Fibroblast of skin of left quadriceps (primary cell): ENCODE measurements at regions not wholly inside any gene's neighbourhood (a gene's known extent, or its start where the extent isn't known, plus 50 kb on each side); places are given as distances from the start of the nearest gene placed in this dataset.
"Not testable (repeated sequence)": the region's sequence is repeated elsewhere in the genome, so short reads cannot be mapped to it uniquely, and the experiment has no call there.

Source experiments
- DNase-seq, 2 experiments: peaks; one replicate each; pipeline ENCODE4 v3.0.0-alpha.2; 2013; ENCODE audit warnings: low read depth in 2 of 2

DNA sequence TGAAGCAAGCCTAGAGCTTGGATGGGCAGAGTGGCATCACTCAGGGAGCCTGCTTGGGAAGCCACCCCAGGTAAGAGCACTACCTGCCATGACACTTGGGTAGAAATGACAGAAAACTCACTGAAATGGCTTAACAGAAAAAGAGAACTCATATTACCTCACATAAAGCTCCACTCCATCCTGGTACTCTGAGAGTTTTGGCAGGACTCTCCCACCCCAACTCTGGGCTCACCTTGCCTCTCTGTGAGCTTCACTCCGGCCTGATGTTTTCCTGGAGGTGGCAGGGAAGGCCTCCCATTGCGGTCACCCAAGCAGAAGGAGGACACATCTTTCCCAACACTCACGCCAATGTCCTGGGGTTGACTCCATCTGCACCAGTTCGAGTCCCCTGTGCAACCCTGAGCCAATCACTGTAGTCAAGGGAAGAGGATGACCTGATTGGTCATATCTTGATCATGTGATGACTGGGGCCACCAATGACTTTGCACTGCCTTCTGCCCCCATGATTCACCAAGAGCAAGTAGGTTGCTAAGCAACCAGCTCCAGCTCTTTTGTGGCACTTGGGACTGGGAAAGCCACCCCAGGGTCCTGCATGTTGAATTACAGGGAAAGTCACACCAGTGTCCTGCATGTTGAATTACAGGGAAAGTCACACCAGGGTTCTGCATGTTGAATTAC lies 446.1 kb upstream of the SULF2 start:
- DNase-seq, result no peak

DNA sequence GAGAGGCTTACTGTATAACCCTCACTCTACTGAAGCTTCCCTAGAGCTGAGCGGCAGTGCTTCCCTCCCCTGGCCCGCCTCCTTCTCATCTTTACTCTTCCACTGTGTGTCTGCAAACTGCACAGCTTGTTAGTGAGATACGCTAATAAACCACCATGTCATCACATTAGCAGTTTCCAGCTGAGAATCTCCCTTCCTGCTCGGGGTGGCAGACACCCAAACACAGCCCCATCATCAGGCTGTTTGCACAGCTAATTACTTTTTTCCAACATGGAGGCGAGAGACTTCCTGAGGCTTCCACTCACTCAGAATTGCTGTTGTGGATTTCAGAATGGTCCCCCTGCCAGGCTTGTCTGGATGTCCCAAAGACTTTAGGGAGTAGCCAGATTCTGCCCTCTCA lies 444.9 kb upstream of the SULF2 start:
- no peak for DNase-seq

DNA sequence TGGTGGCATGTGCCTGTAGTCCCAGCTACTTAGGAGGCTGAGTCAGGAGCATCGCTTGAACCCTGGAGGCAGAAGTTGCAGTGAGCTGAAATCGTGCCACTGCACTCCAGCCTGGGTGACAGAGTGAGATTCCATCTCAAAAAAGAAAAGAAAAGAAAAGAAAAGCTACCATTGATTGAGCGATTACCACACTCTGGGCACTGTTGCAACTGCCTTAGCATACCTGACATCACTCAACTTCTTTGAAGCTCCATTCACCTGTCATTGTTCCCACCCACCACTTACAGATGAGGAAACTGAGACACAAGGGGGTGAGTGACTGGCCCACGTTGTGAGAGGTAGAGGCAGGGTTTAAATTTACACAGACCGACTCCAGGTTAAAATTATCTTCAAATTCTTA lies 442.1 kb upstream of the SULF2 start:
- DNase-seq, result no peak

DNA sequence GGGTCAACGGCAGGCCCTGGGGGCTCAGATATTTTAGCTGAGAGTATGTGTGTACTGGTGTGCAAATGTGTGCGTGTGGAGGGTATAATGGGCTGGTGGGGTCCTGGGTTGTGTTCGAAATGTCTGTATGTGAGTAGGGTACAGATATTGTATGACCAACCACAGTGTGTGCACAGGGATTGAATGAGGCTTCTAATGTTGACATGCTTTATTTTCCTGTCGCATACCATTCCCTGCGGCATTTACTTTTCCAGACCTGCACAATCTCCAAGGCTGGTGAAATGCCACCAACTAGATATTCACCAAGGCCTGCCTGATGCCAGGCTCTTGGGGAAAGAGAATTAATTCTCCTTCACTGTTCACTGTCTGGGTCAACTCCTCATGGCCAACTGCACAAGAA lies 441.4 kb upstream of the SULF2 start:
- no peak for DNase-seq

DNA sequence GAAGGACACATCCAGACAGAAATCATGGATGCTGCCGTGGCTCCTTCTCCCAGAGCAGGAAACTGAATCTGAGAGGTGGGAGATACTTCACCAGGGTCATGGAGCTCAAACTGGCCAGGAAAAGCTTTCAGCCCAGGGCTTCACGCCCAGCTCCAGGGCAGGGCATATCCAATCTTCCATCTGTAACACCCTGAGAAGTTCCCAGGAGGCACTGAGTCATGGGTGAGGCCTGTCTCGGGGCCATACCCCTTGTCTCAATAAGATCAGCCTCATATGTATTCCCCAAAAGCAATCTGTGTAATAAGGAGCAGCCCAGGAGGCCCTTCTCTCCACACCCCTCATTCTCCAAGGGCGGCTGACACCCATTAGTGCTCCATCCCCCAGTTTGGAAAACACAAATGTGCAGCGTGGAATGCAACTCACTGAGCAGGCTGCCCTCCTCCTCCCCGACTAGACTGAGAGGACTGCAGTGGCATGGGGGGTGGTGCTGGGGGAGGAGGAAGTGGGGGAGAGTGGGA lies 439.3 kb upstream of the SULF2 start:
- DNase-seq, result no peak

DNA sequence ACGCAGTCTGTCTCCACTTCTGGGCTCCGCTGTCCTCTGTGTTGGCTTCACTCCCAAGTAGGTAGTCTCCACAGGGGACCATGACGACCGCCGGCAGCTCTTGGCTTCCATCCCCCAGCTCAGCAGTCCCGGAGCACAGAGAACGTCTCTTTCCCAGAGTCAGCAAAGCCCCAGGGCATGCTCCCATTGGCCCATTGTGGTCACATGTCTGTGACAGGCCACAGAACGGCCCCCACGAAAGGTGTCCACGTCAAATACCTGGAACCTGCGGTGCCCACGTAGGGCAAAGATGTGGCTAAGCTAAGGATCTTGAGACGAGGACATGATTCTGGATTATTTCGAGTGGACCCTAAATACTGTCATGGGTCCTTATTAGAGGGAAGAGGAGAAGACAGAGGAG lies 438.4 kb upstream of the SULF2 start:
- DNase-seq, result no peak

DNA sequence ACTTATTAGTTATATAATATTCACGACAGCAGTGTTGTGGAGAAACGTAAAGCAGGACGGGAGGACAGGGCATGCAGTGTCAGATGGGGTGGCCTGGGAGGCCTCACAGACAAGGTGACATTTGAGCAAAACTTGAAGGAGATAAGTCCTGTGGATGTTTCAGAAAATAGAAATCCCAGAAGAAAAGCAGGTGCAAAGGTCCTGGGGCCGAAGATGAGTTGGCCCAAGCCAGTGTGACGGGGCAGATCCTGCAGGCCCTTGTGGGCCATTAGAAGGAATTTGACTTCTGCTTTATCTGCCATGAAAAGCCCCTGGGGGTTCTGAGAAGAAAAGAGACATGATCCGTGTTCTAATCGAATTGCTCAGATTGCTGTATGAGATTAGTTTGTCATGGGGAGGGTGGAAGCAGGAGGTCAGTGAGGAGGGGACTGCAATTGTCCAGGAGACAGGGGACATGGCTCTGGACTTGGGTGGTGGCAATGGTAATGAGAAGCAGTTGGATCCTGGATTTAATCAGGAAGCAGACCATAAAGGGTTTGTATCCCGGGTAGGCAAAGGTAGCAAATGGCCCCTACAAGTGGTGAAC lies 437.4 kb upstream of the SULF2 start:
- no peak for DNase-seq

DNA sequence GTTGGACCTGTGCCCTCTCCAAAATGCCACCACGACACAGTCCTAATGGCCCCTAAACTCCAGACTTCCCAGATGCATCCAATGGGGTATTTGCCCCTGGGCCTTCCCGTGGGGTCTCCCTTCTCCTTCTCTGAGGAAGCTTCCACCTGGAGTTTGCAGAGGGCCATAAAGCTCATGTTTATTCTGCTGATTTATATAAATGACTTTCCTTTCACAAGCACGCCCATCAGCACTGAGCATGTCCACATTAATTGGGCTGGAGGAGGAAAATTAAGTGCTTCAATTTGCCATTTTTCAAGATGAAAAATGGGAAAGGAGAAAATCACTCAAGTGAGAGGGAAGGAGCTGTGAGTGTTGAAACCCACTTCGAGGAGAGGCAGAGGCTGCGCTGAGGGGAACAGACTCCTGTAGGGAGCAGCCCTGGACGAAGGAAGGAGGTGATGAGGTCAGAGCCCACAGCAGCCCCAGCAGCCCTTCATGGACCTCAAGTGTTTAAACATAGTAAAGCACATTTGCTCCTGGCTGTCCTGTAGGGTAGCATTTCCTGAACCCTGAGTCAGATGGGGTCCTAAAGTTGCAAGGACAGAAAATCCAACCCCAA lies 434.9 kb upstream of the SULF2 start:
- DNase-seq, result no peak

DNA sequence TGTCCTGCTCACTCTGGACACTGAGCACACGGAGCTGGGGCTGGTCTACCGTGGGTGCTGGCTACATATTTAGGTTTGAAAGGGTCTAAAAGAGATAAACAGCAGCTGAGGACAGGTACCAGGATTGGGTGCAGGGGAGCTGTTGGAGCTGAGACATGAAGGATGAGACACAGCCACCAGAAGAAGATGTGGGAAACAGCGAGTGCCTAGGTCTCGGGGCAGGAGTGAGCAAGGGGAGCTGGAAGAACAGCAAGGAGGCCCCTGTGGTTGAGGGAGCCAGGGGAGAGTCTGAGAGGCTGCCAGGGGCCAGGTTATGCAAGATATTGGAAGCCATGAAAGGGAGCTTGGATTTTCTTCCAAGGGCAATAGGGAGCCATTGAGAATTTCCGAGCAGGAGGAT lies 434.0 kb upstream of the SULF2 start:
- DNase-seq, result no peak

DNA sequence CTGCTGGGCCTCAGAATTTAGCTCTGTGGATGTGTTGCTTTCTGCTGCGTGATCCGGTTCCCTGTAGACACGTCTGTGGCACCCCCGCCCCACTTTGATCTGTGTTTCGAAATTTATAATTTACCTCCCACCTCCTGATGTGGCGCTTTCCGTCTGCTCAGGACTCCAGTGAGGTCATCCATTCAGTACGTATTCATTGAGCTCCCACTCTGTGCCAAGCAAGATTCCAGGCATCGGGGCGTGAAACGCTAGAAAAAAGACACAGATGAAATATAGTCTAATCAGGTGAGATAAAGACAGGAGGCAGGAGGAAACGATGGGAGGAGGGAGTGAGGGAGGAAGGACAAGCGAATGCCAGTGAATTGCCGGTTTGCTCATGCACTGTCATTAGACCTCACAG lies 431.9 kb upstream of the SULF2 start:
- no peak for DNase-seq

DNA sequence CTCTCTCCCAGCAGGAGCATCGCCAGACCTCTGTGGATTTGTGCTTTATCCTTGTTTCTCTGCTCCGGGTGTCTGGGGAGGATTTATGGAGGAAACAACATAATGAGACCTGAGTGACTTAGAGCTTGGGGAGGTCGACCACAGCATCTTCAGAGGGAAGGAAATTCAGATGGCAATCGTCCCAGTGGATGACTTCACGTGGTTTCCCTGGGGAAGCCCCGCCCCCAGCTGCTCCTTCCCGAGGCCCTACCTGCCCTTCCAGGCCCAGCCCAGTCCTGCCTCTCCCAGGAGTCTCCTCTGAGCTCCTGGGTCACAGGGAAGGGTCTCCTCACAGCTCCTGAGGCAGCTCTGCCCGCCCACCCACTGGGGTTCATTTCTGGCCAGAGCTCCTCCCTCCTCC lies 430.3 kb upstream of the SULF2 start:
- no peak for DNase-seq

DNA sequence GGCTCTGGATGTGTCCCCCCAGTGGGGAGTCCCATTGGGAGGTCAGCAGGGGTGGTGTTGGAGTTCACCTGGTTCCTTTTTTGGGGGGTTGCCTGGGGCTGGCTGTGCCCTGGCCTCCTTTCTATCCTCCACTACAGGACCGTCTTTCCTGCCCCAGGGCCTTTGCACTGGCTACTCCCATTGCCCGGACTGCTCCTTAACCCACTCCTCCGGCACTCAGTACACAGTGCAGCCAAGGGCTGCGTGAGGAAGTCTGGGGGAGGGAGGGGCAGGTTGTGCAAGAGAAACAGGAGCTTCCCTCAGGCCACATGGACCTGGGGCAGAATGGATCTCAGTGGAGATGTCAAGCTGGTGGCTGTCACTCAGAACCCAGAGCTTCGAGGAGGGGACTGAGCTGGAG lies 429.3 kb upstream of the SULF2 start:
- DNase-seq, result no peak

DNA sequence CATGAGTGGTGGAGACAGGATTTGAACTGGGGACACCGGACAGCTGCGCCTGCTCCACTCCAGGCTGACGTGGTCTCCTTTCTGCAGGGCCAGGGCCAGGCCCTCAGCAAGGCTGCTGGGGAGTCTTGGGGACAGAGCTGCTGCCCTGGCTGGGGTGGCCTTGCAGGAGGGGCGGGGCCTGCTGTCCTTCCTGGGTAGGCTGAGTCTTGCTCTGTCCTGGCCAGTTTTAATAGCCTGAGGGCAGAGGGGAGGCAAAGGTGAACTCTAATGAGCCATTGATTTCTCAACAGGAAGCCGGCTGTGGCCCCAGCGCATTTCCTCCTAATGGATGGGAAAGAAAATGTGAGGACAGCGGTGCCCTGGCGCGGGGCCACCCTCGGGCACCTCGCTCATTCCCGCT lies 428.4 kb upstream of the SULF2 start:
- DNase-seq, result not testable (repeated sequence)

DNA sequence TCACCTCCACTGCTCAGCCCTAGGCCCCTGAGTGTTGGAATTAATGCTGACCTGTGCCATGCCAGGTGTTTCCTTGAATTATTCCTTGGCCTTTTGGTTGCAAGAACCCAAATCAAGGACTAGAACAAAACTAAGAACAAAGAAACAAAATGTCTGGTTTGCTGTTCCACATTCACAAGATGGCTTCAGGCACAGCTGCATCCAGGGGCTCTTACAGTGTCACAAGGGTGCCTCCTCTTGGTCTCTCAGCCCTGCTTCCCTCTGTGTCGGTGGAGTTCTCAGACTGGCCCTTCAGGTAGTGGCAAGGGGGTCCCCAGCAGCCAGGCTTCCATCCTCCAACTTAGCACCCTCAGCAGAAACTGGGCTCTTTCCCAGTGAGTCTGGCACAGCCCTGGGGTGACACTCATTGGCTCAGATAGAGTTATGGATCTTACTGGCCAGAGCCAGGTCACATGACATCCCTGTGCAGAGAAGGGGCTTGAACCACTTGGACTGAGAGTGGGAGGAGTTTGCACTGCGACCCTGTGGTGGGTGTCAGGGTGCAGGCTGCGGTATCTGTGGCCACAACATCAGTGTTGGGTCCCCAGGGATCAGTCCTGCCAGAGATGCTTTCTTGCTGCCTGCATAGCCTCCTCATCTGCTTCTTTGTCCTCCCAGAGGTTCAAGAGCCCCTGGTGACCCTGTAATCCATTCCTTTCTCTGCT lies 427.7 kb upstream of the SULF2 start:
- DNase-seq, result no peak

DNA sequence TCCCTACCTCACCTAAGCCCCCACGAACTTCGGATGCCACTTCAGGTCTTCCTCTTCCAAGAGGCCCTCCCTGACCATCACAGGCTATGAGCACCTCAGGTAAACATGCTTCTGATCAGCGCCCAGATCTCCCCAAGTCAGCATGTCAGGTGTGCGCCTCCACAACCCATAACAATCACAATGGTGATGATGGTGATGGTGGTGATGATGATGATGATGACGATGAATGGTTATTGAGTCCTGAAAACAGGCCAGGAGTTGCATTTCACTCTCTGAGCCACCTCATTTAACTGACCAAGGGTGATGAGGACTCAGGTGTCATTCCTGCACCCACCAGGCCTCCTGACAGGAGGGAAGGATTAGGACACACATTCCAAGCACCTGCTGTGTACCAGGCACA lies 426.6 kb upstream of the SULF2 start:
- DNase-seq, result no peak

DNA sequence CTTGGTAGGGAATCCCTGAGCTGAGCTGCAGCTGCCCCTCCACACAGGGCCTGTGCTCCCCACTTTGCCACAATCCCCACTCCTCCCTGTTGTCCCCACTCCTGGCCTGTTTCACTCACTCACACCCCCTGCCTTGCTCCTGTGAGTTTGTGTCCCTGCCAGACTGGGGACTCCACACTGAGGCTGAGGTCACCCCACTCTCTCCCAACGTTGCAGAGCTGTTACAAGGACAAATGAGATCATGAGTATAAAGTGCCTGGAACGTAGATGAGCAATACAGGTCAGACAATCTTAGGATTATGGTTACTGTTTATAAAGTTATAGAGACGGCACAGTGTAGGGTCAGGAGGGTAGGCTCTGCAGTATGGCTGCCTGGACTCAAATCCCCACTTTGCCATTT lies 426.0 kb upstream of the SULF2 start:
- no peak for DNase-seq

DNA sequence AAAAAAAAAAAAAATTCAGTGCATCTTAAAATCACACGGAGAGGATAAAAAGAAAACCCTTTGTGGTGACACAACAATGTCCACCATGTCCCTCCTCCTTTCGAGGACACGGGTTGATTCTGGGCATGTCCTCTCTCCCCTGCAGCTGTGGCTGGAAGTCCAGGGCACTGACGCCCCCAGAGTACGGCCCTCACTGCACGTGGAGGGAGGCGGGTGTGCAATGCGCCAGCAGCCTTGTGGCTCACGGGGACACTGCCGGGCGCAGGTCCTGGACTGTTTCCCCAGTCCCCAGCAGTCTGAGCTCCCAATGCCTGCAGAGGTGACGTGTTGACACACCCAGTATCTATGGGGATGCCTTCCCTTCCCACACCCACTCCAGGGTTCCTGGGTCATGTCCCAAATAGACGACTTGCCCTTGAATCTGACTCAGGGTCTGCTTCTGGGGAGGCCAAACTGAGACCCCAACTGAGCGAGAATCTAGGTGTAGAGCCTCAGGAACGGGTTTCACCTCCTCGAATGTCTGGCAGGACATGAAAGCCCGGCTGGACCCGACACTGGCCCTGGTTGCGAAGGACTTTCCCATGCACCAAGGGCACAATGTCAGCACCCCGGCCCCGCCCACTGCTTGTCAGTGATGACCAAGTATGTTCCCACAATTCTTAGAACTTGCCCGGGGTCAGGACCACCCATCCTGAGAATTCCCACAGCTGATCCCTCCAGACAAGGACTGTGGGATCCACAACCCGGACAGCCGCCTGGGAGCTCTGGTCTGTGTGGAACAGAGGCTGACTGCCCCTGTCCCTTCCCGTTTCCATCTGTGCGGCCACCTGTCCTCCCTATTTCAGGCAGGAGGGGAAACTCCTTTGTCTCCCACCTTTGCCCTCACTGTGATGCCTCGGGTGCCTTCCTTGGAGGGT lies 425.1 kb upstream of the SULF2 start:
- no peak for DNase-seq

DNA sequence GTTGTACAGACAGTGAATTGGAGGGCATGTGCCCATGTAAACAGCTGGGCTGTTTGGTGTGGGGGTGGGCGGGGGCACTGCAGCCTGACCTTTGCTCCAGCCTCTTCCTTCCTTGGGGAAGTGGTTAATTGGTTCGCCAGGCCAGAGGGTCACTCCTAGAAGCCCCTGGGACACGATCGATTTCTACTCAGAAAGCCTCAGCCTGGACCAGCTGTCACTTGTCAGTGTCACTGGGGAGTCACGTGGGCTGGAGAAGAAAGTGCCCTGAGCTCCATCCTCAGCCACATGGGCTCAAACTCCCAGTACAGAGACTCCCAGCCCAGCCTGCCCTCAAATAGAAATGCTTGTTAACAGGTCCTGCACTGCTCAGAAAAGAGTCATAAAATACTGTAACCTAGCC lies 423.8 kb upstream of the SULF2 start:
- no peak for DNase-seq

DNA sequence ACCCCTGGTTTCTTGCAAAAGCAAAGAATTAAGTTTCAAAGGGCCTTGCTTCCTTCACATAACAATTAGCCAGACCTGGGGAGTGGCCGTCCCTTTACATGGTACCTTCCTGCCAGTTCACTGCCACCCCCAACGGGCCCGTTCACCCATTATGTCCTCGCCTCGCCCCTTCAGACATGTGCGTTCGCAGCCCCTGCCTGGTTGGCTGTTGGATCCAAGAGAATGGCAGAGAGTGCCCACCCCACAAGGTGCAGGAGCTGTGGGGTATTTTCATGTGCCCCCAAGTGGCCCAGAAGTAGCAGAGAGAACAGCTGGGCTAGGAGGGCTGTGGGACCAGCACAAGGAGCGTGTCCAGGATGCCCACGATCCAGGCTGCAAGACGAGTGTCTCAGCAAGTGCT lies 422.9 kb upstream of the SULF2 start:
- no peak for DNase-seq

DNA sequence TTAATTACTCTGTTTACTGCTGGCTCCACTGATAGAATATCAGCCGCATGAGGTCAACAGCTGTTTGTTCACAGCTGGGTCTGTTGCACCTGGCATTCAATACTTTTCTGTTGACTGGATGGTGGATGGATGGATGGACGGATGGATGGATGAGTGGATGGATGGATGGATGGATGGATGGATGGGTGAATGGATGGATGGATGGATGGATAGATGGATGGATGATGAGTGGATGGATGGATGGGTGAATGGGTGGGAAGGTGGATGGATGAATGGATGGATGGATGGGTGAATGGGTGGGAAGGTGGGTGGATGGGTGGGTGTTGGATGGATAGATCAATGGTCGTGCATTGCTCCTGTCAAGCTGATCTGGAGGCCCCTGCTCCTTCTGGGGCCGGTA lies 422.2 kb upstream of the SULF2 start:
- no peak for DNase-seq

DNA sequence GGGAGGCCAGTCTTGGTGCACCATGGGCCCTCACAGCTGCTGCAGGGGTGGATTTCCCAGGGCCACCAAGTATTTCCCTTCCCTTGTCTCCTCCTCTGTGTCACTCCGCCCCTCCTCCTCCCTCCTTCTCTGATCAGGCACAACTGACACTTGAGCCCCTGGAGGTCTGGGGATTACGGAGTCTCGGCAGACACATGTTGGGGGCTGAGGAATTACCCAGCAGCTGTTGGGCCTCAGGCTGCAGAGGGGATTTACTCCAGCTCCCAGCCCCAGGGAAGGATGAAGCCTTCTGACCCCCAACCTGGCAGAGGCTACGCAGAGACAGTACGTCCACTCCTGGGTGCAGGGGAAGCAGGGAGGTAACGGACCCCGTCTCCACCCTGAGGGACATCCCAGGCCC lies 420.5 kb upstream of the SULF2 start:
- DNase-seq, result no peak

DNA sequence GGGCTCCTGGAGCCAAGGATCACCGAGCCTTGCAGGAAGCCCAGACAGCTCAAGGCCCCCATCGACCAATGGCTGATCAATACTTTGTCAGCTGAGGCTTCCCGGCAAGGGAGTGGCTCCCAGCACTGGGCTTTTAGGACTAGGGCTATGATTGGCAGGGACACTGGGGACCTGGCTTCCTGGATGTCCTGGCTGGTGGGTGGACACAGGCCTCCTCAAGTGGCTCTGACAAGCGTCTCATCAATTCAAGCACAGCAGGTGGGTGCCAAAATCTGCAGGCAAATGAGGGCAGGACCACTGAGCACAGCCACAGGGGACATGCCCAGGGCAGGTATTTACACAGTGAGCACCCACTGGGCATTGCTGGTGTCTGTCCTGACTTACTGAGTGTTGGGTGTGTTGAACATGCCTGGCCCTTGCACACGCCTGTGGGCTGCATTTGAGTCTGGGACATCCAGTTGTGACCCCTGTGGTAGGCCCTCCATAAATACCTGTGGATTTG lies 420.1 kb upstream of the SULF2 start:
- no peak for DNase-seq
